ENCODE measurements at regions not wholly inside any gene's neighbourhood (a gene's known extent, or its start where the extent isn't known, plus 50 kb on each side); places are given as distances from the start of the nearest gene placed in this dataset.

- no peak for TF ChIP-seq ZC3H10 (CRISPR knock-in tag; IDR thresholded peaks at IDR 0.05)
- TF ChIP-seq ZNF8 (CRISPR knock-in tag; IDR thresholded peaks at IDR 0.05) = no peak
- no peak for TF ChIP-seq GLIS3 (CRISPR knock-in tag; IDR thresholded peaks at IDR 0.05)
- TF ChIP-seq ZFP30 (CRISPR knock-in tag; IDR thresholded peaks at IDR 0.05) = no peak
- TF ChIP-seq TOX (CRISPR knock-in tag; IDR thresholded peaks at IDR 0.05; ENCODE audit: borderline replicate concordance) = no peak
- no peak for TF ChIP-seq OSR1 (CRISPR knock-in tag; IDR thresholded peaks at IDR 0.05)
- TF ChIP-seq TCF4 (CRISPR knock-in tag; IDR thresholded peaks at IDR 0.05; ENCODE audit: borderline replicate concordance) = no peak
- TF ChIP-seq ZFP3 (CRISPR knock-in tag; IDR thresholded peaks at IDR 0.05) = no peak
- TF ChIP-seq SNAI2 (CRISPR knock-in tag; IDR thresholded peaks at IDR 0.05) = no peak
- no peak for TF ChIP-seq ARNTL (CRISPR knock-in tag; IDR thresholded peaks at IDR 0.05; ENCODE audit: borderline replicate concordance, low read depth)
- TF ChIP-seq CREB5 (CRISPR knock-in tag; IDR thresholded peaks at IDR 0.05; ENCODE audit: low read depth) = no peak
- TF ChIP-seq ZNF70 (CRISPR knock-in tag; IDR thresholded peaks at IDR 0.05) = no peak
- TF ChIP-seq PATZ1 (CRISPR knock-in tag; IDR thresholded peaks at IDR 0.05; ENCODE audit: borderline replicate concordance) = no peak
- no peak for ATAC-seq
Measured at GRCh38 chr5:167304834-167305469, 986.5 kb upstream of the WWC1 start.

- no peak for ATAC-seq
- TF ChIP-seq ARNTL (CRISPR knock-in tag; IDR thresholded peaks at IDR 0.05; ENCODE audit: borderline replicate concordance, low read depth) = no peak
- TF ChIP-seq ESRRG (CRISPR knock-in tag; IDR thresholded peaks at IDR 0.05) = no peak
- TF ChIP-seq BACH2 (CRISPR knock-in tag; IDR thresholded peaks at IDR 0.05; ENCODE audit: borderline replicate concordance) = no peak
- no peak for TF ChIP-seq ZNF70 (CRISPR knock-in tag; IDR thresholded peaks at IDR 0.05)
Measured at GRCh38 chr5:167305591-167306213, 985.7 kb upstream of the WWC1 start.

GRCh38 chr5:167307042-167307441 lies 984.4 kb upstream of the WWC1 start:
- TF ChIP-seq CSRNP3 (CRISPR knock-in tag; IDR thresholded peaks at IDR 0.05) = no peak
- no peak for TF ChIP-seq OSR1 (CRISPR knock-in tag; IDR thresholded peaks at IDR 0.05)
- no peak for TF ChIP-seq SNAI2 (CRISPR knock-in tag; IDR thresholded peaks at IDR 0.05)
- no peak for TF ChIP-seq PATZ1 (CRISPR knock-in tag; IDR thresholded peaks at IDR 0.05; ENCODE audit: borderline replicate concordance)
- no peak for TF ChIP-seq PPARA (CRISPR knock-in tag; IDR thresholded peaks at IDR 0.05; ENCODE audit: borderline replicate concordance)
- TF ChIP-seq TCF4 (CRISPR knock-in tag; IDR thresholded peaks at IDR 0.05; ENCODE audit: borderline replicate concordance) = no peak
- TF ChIP-seq BACH2 (CRISPR knock-in tag; IDR thresholded peaks at IDR 0.05; ENCODE audit: borderline replicate concordance) = no peak
- TF ChIP-seq TSHZ2 (CRISPR knock-in tag; IDR thresholded peaks at IDR 0.05) = no peak
- TF ChIP-seq ZNF70 (CRISPR knock-in tag; IDR thresholded peaks at IDR 0.05) = no peak
- no peak for TF ChIP-seq RARB (CRISPR knock-in tag; IDR thresholded peaks at IDR 0.05)
- ATAC-seq = no peak

All from SK-N-SH treated with all-trans-retinoic acid at 6 μM for 48 hours (cell line).